IPS-NIHi7 (cell line): ENCODE measurements at regions not wholly inside any gene's neighbourhood (a gene's known extent, or its start where the extent isn't known, plus 50 kb on each side); places are given as distances from the start of the nearest gene placed in this dataset.
A peak's percentile ranks its signal among the peaks of the same experiment; 100 is the strongest.

ENCODE experiments used
- DNase-seq: peaks from one replicate; pipeline ENCODE4 v3.0.0; 2012; ENCODE audit warnings: mixed read lengths; ENCODE audit errors: extremely low spot score

- DNase-seq: no peak
Measured at GRCh38 chr2:122389694-122390093, 634.2 kb downstream of the TSN start.

GRCh38 chr2:122390406-122390805 lies 635.0 kb downstream of the TSN start:
- no peak for DNase-seq

GRCh38 chr2:122391726-122392125 lies 636.3 kb downstream of the TSN start:
- no peak for DNase-seq

GRCh38 chr2:122395687-122396086 lies 640.2 kb downstream of the TSN start:
- DNase-seq: no peak

- no peak for DNase-seq
Measured at GRCh38 chr2:122411231-122411630, 655.8 kb downstream of the TSN start.

GRCh38 chr2:122412360-122412759 lies 656.9 kb downstream of the TSN start:
- DNase-seq: no peak

GRCh38 chr2:122414902-122415301 lies 659.5 kb downstream of the TSN start:
- DNase-seq: no peak

- no peak for DNase-seq
Measured at GRCh38 chr2:122417114-122417513, 661.7 kb downstream of the TSN start.

- DNase-seq: no peak
Measured at GRCh38 chr2:122421775-122422174, 666.3 kb downstream of the TSN start.

GRCh38 chr2:122422384-122422991 lies 667.0 kb downstream of the TSN start:
- no peak for DNase-seq

GRCh38 chr2:122423934-122424333 lies 668.5 kb downstream of the TSN start:
- DNase-seq: no peak

- no peak for DNase-seq
Measured at GRCh38 chr2:122433123-122433754, 677.8 kb downstream of the TSN start.

GRCh38 chr2:122445003-122445402 lies 689.6 kb downstream of the TSN start:
- DNase-seq: no peak

- no peak for DNase-seq
Measured at GRCh38 chr2:122446761-122447160, 691.3 kb downstream of the TSN start.

- DNase-seq: no peak
Measured at GRCh38 chr2:122447237-122447636, 691.8 kb downstream of the TSN start.

- peak; percentile 54 for DNase-seq
Measured at GRCh38 chr2:122451040-122451439, 695.6 kb downstream of the TSN start.

GRCh38 chr2:122451697-122452096 lies 696.2 kb downstream of the TSN start:
- DNase-seq: no peak

GRCh38 chr2:122469147-122469546 lies 713.7 kb downstream of the TSN start:
- no peak for DNase-seq

- no peak for DNase-seq
Measured at GRCh38 chr2:122471753-122472152, 716.3 kb downstream of the TSN start.

GRCh38 chr2:122478117-122478516 lies 722.7 kb downstream of the TSN start:
- no peak for DNase-seq

- DNase-seq: no peak
Measured at GRCh38 chr2:122478771-122479170, 723.3 kb downstream of the TSN start.

- no peak for DNase-seq
Measured at GRCh38 chr2:122480501-122481243, 725.2 kb downstream of the TSN start.

GRCh38 chr2:122481244-122481622 lies 725.8 kb downstream of the TSN start:
- DNase-seq: no peak
